Prostate gland (tissue), 2 donors: ENCODE measurements at regions not wholly inside any gene's neighbourhood (a gene's known extent, or its start where the extent isn't known, plus 50 kb on each side); places are given as distances from the start of the nearest gene placed in this dataset.
"Not testable (repeated sequence)": the region's sequence is repeated elsewhere in the genome, so short reads cannot be mapped to it uniquely, and the experiment has no call there.

Experiments used
- POLR2A ChIP-seq: fragments of 450-650 bp; IDR thresholded peaks from one replicate; pipeline ENCODE4 v1.6.1; 2016; ENCODE audit warnings: antibody characterized with exemption, mild to moderate bottlenecking
- POLR2AphosphoS5 ChIP-seq: sonication (generic); formaldehyde crosslinking; IDR thresholded peaks from one replicate; pipeline ENCODE4 v1.6.1; 2017; ENCODE audit warnings: antibody characterized with exemption
- TF ChIP-seq, protein P1 (sequence below), 4 experiments: fragments of 200-600 bp in 2 of 4; fragments of 450-650 bp in 2 of 4; sonication (generic) in 2 of 4; IDR thresholded peaks; 1 replicate in 3 of 4; 2 replicates in 1 of 4; pipeline ENCODE4 v1.5.1; 2016 to 2019; ENCODE audit warnings: antibody characterized with exemption in 4 of 4, mild to moderate bottlenecking in 2 of 4, moderate library complexity in 2 of 4

DNA sequence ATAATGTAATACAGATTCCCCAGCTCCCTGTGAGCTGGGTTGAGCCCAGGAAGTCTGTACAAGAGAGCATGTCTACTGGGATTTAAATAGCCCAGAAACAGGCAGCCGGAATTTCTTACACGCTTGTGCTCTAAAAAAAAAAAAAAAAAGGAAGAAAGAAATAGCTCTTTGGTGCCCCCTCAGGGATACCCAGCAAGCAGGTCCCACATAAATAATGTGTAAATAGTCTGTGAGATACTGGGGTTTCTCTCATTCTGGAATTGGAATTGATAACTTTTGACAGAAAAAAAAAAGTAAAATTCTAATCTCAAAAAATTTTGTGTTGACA lies 81.4 kb upstream of the SEC22B start:
- TF ChIP-seq, protein P1, sequence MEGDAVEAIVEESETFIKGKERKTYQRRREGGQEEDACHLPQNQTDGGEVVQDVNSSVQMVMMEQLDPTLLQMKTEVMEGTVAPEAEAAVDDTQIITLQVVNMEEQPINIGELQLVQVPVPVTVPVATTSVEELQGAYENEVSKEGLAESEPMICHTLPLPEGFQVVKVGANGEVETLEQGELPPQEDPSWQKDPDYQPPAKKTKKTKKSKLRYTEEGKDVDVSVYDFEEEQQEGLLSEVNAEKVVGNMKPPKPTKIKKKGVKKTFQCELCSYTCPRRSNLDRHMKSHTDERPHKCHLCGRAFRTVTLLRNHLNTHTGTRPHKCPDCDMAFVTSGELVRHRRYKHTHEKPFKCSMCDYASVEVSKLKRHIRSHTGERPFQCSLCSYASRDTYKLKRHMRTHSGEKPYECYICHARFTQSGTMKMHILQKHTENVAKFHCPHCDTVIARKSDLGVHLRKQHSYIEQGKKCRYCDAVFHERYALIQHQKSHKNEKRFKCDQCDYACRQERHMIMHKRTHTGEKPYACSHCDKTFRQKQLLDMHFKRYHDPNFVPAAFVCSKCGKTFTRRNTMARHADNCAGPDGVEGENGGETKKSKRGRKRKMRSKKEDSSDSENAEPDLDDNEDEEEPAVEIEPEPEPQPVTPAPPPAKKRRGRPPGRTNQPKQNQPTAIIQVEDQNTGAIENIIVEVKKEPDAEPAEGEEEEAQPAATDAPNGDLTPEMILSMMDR (IDR thresholded peaks at IDR 0.05): not testable (repeated sequence)
- TF ChIP-seq POLR2A, POLR2AphosphoS5: not testable (repeated sequence)
